PC-3 (cell line): ENCODE measurements at regions not wholly inside any gene's neighbourhood (a gene's known extent, or its start where the extent isn't known, plus 50 kb on each side); places are given as distances from the start of the nearest gene placed in this dataset.

Source experiments
- EZH2 ChIP-seq: fragments of 300-600 bp; sonication (generic); IDR thresholded peaks from one replicate; pipeline ENCODE4 v1.6.1; 2017; ENCODE audit warnings: antibody characterized with exemption, mild to moderate bottlenecking, low read length; ENCODE audit not compliant: unreplicated experiment
- TF ChIP-seq, protein P1 (sequence below): fragments of 300-600 bp; sonication (generic); conservative IDR thresholded peaks from 2 replicates; pipeline ENCODE4 v1.5.1; 2017; ENCODE audit warnings: antibody characterized with exemption, low read depth, mild to moderate bottlenecking, low read length

DNA sequence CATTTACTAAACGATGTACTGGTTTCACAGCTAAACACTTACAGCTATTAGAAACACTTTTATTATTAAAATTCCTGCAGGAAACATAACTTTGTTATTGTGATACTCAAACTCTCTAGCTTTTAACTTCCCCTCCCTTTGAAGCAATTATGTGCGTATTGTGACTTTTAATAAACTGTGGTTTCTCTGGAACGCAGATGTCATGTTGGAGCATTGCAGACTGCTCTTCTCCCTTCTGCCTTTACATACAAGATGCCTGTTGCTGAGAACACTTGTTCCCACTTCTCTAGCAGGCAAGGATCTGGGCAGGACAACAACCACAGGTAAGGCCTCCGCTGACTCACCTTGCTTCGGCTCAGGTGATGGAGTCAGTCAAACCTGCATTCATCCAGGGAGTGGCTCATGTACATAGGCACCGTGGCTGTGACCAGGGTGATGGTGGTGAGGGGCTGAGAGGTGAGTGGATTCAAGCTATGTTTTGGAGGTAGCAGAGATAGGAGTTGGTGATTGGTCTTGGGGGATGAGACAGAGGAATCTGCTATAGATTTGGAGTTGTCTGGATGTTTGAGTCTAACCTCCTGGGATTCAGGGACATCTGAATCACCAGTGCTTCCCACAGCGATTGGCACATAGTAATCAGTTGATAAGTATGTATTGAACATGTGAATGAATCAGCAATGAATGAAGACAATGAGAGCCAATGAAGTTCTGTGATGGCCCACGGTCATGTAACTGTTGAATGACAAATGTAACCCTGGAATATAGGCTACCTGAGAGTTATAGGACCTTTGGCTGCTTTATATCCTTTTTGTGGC, 106.0 kb downstream of the ADAMTS15 start:
- TF ChIP-seq, protein P1, sequence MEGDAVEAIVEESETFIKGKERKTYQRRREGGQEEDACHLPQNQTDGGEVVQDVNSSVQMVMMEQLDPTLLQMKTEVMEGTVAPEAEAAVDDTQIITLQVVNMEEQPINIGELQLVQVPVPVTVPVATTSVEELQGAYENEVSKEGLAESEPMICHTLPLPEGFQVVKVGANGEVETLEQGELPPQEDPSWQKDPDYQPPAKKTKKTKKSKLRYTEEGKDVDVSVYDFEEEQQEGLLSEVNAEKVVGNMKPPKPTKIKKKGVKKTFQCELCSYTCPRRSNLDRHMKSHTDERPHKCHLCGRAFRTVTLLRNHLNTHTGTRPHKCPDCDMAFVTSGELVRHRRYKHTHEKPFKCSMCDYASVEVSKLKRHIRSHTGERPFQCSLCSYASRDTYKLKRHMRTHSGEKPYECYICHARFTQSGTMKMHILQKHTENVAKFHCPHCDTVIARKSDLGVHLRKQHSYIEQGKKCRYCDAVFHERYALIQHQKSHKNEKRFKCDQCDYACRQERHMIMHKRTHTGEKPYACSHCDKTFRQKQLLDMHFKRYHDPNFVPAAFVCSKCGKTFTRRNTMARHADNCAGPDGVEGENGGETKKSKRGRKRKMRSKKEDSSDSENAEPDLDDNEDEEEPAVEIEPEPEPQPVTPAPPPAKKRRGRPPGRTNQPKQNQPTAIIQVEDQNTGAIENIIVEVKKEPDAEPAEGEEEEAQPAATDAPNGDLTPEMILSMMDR: no peak
- no peak for TF ChIP-seq EZH2
